NCI-H526 treated with DMSO at 0.1 percent for 48 hours (cell line): ENCODE measurements at regions not wholly inside any gene's neighbourhood (a gene's known extent, or its start where the extent isn't known, plus 50 kb on each side); places are given as distances from the start of the nearest gene placed in this dataset.
"Not testable (repeated sequence)": the region's sequence is repeated elsewhere in the genome, so short reads cannot be mapped to it uniquely, and the experiment has no call there.

ENCODE experiments used
- DNase-seq: peaks from one replicate; lab custom pipeline; 2025; lab: John Stamatoyannopoulos, UW

- no peak for DNase-seq
These were observed 52.3 kb upstream of the FAT4 start for GRCh38 chr4:125262502-125262901.

GRCh38 chr4:125262079-125262478 lies 52.7 kb upstream of the FAT4 start:
- DNase-seq = no peak

- no peak for DNase-seq
These were observed 60.6 kb upstream of the FAT4 start for GRCh38 chr4:125254106-125254505.

- no peak for DNase-seq
These were observed 69.8 kb upstream of the FAT4 start for GRCh38 chr4:125244848-125245450.

- no peak for DNase-seq
These were observed 70.9 kb upstream of the FAT4 start for GRCh38 chr4:125243789-125244397.

- DNase-seq = no peak
These were observed 78.8 kb upstream of the FAT4 start for GRCh38 chr4:125235971-125236370.

- no peak for DNase-seq
These were observed 83.1 kb upstream of the FAT4 start for GRCh38 chr4:125231661-125232060.

GRCh38 chr4:125229596-125230058 lies 85.1 kb upstream of the FAT4 start:
- DNase-seq = no peak

GRCh38 chr4:125225806-125226205 lies 88.9 kb upstream of the FAT4 start:
- DNase-seq = no peak

- no peak for DNase-seq
These were observed 114.2 kb upstream of the FAT4 start for GRCh38 chr4:125200556-125200955.

GRCh38 chr4:125198916-125199315 lies 115.8 kb upstream of the FAT4 start:
- DNase-seq = no peak

- DNase-seq = not testable (repeated sequence)
These were observed 122.8 kb upstream of the FAT4 start for GRCh38 chr4:125191874-125192459.

- no peak for DNase-seq
These were observed 123.5 kb upstream of the FAT4 start for GRCh38 chr4:125191232-125191631.

GRCh38 chr4:125187226-125188176 lies 127.3 kb upstream of the FAT4 start:
- DNase-seq = no peak

GRCh38 chr4:125184116-125184515 lies 130.6 kb upstream of the FAT4 start:
- no peak for DNase-seq

- no peak for DNase-seq
These were observed 133.0 kb upstream of the FAT4 start for GRCh38 chr4:125181804-125182203.

GRCh38 chr4:125179727-125180126 lies 135.0 kb upstream of the FAT4 start:
- no peak for DNase-seq

- no peak for DNase-seq
These were observed 145.6 kb upstream of the FAT4 start for GRCh38 chr4:125169192-125169591.

GRCh38 chr4:125168531-125168930 lies 146.2 kb upstream of the FAT4 start:
- DNase-seq = no peak

- not testable (repeated sequence) for DNase-seq
These were observed 148.7 kb upstream of the FAT4 start for GRCh38 chr4:125166012-125166411.

- no peak for DNase-seq
These were observed 155.8 kb upstream of the FAT4 start for GRCh38 chr4:125159001-125159400.

- DNase-seq = no peak
These were observed 159.5 kb upstream of the FAT4 start for GRCh38 chr4:125155251-125155650.
